ENCODE measurements at regions not wholly inside any gene's neighbourhood (a gene's known extent, or its start where the extent isn't known, plus 50 kb on each side); places are given as distances from the start of the nearest gene placed in this dataset.

GRCh38 chr3:70120357-70120966, 120.9 kb downstream of the SAMMSON start:
- Mint-ChIP-seq H3K9me3 (no peaks in the 10 kb centered on the region), H3K27ac (no peak overlapping the region), H3K4me1 (no peaks in the 10 kb centered on the region), H3K4me3 (no peak overlapping the region), H3K27me3 (peaks cover 15% of the 10 kb centered on the region), H3K36me3 (ENCODE audit: low read depth) (no peaks in the 10 kb centered on the region)
- POLR2A ChIA-PET, result no interaction called here
- CTCF ChIA-PET, result interaction anchor here (0.6 to 5.3 kb wide), 12 partner anchors 14 to 1561 kb away, joined by 3 to 38 read pairs (median 3); no protein-coding TSS in a partner anchor
- DNase-seq, result peak; percentile 32
- ATAC-seq (ENCODE audit: low read depth), result peak; percentile 62
- intact Hi-C loops (cut with micrococcal nuclease), result loop anchor here (1.0 to 2.0 kb wide), 3 partner anchors 239 to 1532 kb away; no protein-coding TSS in a partner anchor
- TF ChIP-seq CTCF (IDR thresholded peaks at IDR 0.05), result peak; percentile 37

GRCh38 chr3:70127192-70127591, 127.7 kb downstream of the SAMMSON start:
- peaks cover 5% of the 10 kb centered on the region for H3K27me3 Mint-ChIP-seq
- TF ChIP-seq CTCF (IDR thresholded peaks at IDR 0.05), result no peak
- H3K4me3 Mint-ChIP-seq, result no peak overlapping the region
- no peaks in the 10 kb centered on the region for H3K4me1 Mint-ChIP-seq
- ChIA-PET CTCF (no interaction called here), POLR2A (no interaction called here)
- no peaks in the 10 kb centered on the region for H3K36me3 Mint-ChIP-seq (ENCODE audit: low read depth)
- no peak for ATAC-seq (ENCODE audit: low read depth)
- no peak for DNase-seq
- intact Hi-C loops (cut with micrococcal nuclease), result no loop called here
- no peaks in the 10 kb centered on the region for H3K9me3 Mint-ChIP-seq
- H3K27ac Mint-ChIP-seq, result no peak overlapping the region

DNA sequence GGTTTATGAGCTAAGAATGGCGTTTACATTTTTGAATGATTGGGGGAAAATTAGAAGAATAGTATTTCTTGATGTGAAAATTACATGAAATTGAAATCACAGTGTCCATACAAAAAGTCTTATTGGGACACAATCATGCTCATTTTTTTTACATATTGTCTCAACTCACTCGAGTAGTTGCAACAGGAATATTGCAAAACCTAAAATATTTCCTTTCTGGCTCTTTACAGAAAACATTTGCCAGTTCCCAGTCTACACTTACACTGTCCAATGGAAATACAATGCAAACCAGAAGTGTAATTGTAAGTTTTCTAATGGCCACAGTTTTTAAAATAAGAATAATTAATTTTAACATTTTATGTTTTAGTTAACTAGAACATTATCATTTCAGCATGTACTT, 137.8 kb downstream of the SAMMSON start:
- ChIA-PET POLR2A (no interaction called here), CTCF (no interaction called here)
- TF ChIP-seq CTCF (IDR thresholded peaks at IDR 0.05), result no peak
- no peak overlapping the region for H3K4me3 Mint-ChIP-seq
- no peaks in the 10 kb centered on the region for H3K4me1 Mint-ChIP-seq
- peaks cover 10% of the 10 kb centered on the region for H3K27me3 Mint-ChIP-seq
- ATAC-seq (ENCODE audit: low read depth) (no peak), DNase-seq (no peak)
- no peaks in the 10 kb centered on the region for H3K36me3 Mint-ChIP-seq (ENCODE audit: low read depth)
- intact Hi-C loops (cut with micrococcal nuclease), result no loop called here
- no peak overlapping the region for H3K27ac Mint-ChIP-seq
- H3K9me3 Mint-ChIP-seq, result no peaks in the 10 kb centered on the region

- no peak overlapping the region for H3K27ac Mint-ChIP-seq
- no peak for ATAC-seq (ENCODE audit: low read depth)
- H3K4me3 Mint-ChIP-seq, result no peak overlapping the region
- ChIA-PET POLR2A (no interaction called here), CTCF (no interaction called here)
- peaks cover 8% of the 10 kb centered on the region for H3K27me3 Mint-ChIP-seq
- H3K4me1 Mint-ChIP-seq, result no peaks in the 10 kb centered on the region
- DNase-seq, result no peak
- H3K9me3 Mint-ChIP-seq, result no peaks in the 10 kb centered on the region
- no peaks in the 10 kb centered on the region for H3K36me3 Mint-ChIP-seq (ENCODE audit: low read depth)
- intact Hi-C loops (cut with micrococcal nuclease), result no loop called here
- TF ChIP-seq CTCF (IDR thresholded peaks at IDR 0.05), result no peak
Observed at GRCh38 chr3:70138606-70139005, 139.1 kb downstream of the SAMMSON start.

Measured in activated B cell treated with CpG ODN at 0.5 μM for 24 hours (primary cell).